Panc1 (cell line): ENCODE measurements at regions not wholly inside any gene's neighbourhood (a gene's known extent, or its start where the extent isn't known, plus 50 kb on each side); places are given as distances from the start of the nearest gene placed in this dataset.

ENCODE experiments used
- POLR2AphosphoS5 ChIP-seq: IDR thresholded peaks from 2 replicates; pipeline ENCODE4 v1.6.1; 2012; ENCODE audit warnings: mild to moderate bottlenecking, low read depth, low read length, moderate library complexity
- SIN3A ChIP-seq: IDR thresholded peaks from 2 replicates; pipeline ENCODE4 v1.6.1; 2012; ENCODE audit warnings: low read depth, mild to moderate bottlenecking, low read length, moderate library complexity, borderline replicate concordance; ENCODE audit not compliant: insufficient read depth
- TCF7L2 ChIP-seq: IDR thresholded peaks from 2 replicates; pipeline ENCODE4 v1.6.1; 2011; ENCODE audit warnings: mild to moderate bottlenecking, low read depth, low read length, inconsistent platforms
- TF ChIP-seq, protein P1 (sequence below): fragments of 450-650 bp; IDR thresholded peaks from 2 replicates; pipeline ENCODE4 v1.5.1; 2017; ENCODE audit warnings: mild to moderate bottlenecking
- TF ChIP-seq, protein P2 (sequence below), 2 experiments: IDR thresholded peaks; 2 replicates each; pipeline ENCODE4 v1.6.1; 2011 to 2012; ENCODE audit warnings: low read depth in 2 of 2, control low read depth in 1 of 2, low read length in 1 of 2, mild to moderate bottlenecking in 1 of 2, moderate library complexity in 1 of 2; ENCODE audit not compliant: insufficient read depth in 1 of 2

DNA sequence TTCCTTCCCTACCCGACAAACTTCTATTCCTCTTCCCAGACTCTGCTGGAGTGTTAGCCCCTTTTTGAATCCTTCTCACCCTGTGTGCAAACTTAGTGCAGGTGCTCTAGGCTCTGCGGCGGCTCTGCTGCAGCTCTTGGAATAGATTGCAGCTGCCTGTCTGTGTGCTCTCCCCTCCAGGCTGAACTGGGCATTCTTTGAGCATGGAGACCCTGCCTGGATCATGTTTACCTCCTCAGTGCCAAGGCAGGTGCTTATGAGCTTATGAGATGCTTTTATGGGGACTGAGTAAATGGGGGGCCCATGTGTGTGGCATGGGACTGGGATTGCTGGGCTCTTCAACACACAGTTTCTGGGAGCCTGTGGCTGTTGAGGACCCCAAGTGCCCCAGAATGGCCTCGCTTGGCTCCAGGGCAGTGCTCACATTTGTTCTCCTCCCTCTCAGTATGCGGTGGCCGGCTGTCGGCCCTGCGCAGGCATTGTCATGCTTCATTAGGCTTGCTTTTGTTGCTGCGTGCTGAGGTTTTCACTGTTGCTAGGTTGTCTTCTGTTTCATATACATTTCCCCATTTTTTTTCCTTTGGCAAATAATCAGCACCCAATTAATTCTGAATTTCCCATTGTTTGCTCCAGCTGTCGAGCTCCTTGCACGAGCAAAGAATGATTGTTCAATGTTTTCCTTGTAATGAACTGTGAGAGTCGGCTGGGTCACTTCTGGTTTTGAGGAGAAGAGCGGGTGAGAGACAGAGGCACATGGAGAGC, 185.5 kb upstream of the NLRP1 start:
- TF ChIP-seq, protein P1, sequence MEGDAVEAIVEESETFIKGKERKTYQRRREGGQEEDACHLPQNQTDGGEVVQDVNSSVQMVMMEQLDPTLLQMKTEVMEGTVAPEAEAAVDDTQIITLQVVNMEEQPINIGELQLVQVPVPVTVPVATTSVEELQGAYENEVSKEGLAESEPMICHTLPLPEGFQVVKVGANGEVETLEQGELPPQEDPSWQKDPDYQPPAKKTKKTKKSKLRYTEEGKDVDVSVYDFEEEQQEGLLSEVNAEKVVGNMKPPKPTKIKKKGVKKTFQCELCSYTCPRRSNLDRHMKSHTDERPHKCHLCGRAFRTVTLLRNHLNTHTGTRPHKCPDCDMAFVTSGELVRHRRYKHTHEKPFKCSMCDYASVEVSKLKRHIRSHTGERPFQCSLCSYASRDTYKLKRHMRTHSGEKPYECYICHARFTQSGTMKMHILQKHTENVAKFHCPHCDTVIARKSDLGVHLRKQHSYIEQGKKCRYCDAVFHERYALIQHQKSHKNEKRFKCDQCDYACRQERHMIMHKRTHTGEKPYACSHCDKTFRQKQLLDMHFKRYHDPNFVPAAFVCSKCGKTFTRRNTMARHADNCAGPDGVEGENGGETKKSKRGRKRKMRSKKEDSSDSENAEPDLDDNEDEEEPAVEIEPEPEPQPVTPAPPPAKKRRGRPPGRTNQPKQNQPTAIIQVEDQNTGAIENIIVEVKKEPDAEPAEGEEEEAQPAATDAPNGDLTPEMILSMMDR: no peak
- TF ChIP-seq POLR2AphosphoS5: no peak
- TF ChIP-seq, protein P2, sequence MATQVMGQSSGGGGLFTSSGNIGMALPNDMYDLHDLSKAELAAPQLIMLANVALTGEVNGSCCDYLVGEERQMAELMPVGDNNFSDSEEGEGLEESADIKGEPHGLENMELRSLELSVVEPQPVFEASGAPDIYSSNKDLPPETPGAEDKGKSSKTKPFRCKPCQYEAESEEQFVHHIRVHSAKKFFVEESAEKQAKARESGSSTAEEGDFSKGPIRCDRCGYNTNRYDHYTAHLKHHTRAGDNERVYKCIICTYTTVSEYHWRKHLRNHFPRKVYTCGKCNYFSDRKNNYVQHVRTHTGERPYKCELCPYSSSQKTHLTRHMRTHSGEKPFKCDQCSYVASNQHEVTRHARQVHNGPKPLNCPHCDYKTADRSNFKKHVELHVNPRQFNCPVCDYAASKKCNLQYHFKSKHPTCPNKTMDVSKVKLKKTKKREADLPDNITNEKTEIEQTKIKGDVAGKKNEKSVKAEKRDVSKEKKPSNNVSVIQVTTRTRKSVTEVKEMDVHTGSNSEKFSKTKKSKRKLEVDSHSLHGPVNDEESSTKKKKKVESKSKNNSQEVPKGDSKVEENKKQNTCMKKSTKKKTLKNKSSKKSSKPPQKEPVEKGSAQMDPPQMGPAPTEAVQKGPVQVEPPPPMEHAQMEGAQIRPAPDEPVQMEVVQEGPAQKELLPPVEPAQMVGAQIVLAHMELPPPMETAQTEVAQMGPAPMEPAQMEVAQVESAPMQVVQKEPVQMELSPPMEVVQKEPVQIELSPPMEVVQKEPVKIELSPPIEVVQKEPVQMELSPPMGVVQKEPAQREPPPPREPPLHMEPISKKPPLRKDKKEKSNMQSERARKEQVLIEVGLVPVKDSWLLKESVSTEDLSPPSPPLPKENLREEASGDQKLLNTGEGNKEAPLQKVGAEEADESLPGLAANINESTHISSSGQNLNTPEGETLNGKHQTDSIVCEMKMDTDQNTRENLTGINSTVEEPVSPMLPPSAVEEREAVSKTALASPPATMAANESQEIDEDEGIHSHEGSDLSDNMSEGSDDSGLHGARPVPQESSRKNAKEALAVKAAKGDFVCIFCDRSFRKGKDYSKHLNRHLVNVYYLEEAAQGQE (IDR thresholded peaks at IDR 0.05; ENCODE audit: insufficient read depth in 1 of 2, low read depth in 2 of 2, low read length in 1 of 2): no peak
- TF ChIP-seq TCF7L2: no peak
- no peak for TF ChIP-seq SIN3A
